ENCODE measurements at regions not wholly inside any gene's neighbourhood (a gene's known extent, or its start where the extent isn't known, plus 50 kb on each side); places are given as distances from the start of the nearest gene placed in this dataset.

GRCh38 chr6:50270415-50270814 lies 220.7 kb upstream of the DEFB112 start:
- Mint-ChIP-seq H3K27ac (ENCODE audit: unreplicated experiment) (no peak overlapping the region), H3K4me3 (ENCODE audit: unreplicated experiment) (no peak overlapping the region), H3K27me3 (ENCODE audit: unreplicated experiment) (peaks cover 1% of the 10 kb centered on the region), H3K9me3 (ENCODE audit: unreplicated experiment) (no peaks in the 10 kb centered on the region), H3K36me3 (ENCODE audit: low read depth, unreplicated experiment) (no peaks in the 10 kb centered on the region), H3K4me1 (ENCODE audit: unreplicated experiment) (no peaks in the 10 kb centered on the region)
- TF ChIP-seq CTCF (IDR thresholded peaks at IDR 0.05; ENCODE audit: unreplicated experiment) = no peak
- DNase-seq (ENCODE audit: low spot score) = no peak

DNA sequence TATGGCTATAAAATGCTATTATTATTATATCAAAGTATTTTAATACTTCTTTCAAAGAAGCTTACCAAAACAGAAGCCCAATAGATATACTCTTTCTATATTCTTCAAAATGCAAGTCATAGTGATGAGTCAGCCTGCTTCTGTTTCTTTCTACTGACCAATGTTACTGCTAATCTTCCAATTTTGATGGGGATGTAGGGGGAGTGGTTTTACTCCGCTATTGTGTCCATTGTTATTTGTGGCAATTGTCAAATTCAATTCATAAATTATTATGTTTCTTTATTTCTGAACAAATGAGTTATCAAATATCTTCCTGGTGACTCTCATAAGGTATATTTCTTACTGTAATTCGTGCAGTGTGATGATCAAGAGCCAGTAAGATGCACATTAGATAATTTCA lies 221.5 kb upstream of the DEFB112 start:
- Mint-ChIP-seq H3K27ac (ENCODE audit: unreplicated experiment) (no peak overlapping the region), H3K4me3 (ENCODE audit: unreplicated experiment) (no peak overlapping the region), H3K27me3 (ENCODE audit: unreplicated experiment) (peaks cover 1% of the 10 kb centered on the region), H3K36me3 (ENCODE audit: low read depth, unreplicated experiment) (no peaks in the 10 kb centered on the region), H3K4me1 (ENCODE audit: unreplicated experiment) (no peaks in the 10 kb centered on the region), H3K9me3 (ENCODE audit: unreplicated experiment) (no peaks in the 10 kb centered on the region)
- DNase-seq (ENCODE audit: low spot score) = no peak
- no peak for TF ChIP-seq CTCF (IDR thresholded peaks at IDR 0.05; ENCODE audit: unreplicated experiment)

- peaks cover 1% of the 10 kb centered on the region for H3K27me3 Mint-ChIP-seq (ENCODE audit: unreplicated experiment)
- no peaks in the 10 kb centered on the region for H3K36me3 Mint-ChIP-seq (ENCODE audit: low read depth, unreplicated experiment)
- no peaks in the 10 kb centered on the region for H3K4me1 Mint-ChIP-seq (ENCODE audit: unreplicated experiment)
- TF ChIP-seq CTCF (IDR thresholded peaks at IDR 0.05; ENCODE audit: unreplicated experiment) = no peak
- no peak for DNase-seq (ENCODE audit: low spot score)
- H3K27ac Mint-ChIP-seq (ENCODE audit: unreplicated experiment) = no peak overlapping the region
- no peak overlapping the region for H3K4me3 Mint-ChIP-seq (ENCODE audit: unreplicated experiment)
- no peaks in the 10 kb centered on the region for H3K9me3 Mint-ChIP-seq (ENCODE audit: unreplicated experiment)
Measured at GRCh38 chr6:50271817-50272216, 222.1 kb upstream of the DEFB112 start.

DNA sequence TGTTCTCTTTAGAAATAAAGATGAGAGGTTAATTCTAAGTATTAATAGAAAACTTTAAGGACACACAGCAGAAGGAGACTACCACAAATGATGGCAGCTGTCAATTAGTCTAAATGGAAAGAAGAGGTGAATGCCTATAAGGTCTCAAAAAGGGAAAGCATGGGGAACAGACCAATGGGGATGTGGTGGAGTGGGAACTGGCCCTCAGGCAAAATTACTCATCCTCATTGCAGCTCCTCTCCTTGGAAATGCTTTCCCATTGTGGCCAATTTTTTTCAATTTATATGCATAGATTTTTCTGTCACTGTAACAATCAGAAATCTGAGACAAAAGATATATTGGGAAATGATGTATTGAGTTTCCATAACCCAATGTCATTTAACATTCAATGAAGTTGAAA lies 222.9 kb upstream of the DEFB112 start:
- H3K27me3 Mint-ChIP-seq (ENCODE audit: unreplicated experiment) = peaks cover 1% of the 10 kb centered on the region
- no peaks in the 10 kb centered on the region for H3K36me3 Mint-ChIP-seq (ENCODE audit: low read depth, unreplicated experiment)
- no peak overlapping the region for H3K4me3 Mint-ChIP-seq (ENCODE audit: unreplicated experiment)
- no peaks in the 10 kb centered on the region for H3K4me1 Mint-ChIP-seq (ENCODE audit: unreplicated experiment)
- H3K9me3 Mint-ChIP-seq (ENCODE audit: unreplicated experiment) = no peaks in the 10 kb centered on the region
- no peak for TF ChIP-seq CTCF (IDR thresholded peaks at IDR 0.05; ENCODE audit: unreplicated experiment)
- no peak for DNase-seq (ENCODE audit: low spot score)
- H3K27ac Mint-ChIP-seq (ENCODE audit: unreplicated experiment) = no peak overlapping the region

DNA sequence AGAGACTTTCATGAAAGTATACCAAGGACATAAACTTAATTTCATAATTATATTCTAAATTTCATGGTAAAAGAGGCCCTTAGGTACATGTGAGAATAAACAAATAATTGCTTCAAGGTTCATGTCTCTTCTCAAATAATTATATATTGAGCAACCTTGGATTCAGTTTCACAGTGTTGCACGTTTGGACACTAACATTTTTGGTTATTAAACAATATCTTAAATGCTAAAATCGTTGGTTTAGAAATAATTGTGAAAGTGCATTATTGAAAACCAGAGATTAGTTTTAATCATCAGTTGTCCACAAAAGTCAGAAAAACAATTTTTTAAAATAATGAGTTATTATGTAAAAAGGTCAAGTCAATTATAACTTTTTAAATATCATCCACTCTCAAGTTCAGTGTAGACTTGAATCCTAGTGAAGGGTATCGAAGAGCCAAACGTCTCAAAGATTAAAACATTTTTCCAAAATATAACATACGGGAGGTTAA lies 227.1 kb upstream of the DEFB112 start:
- no peaks in the 10 kb centered on the region for H3K9me3 Mint-ChIP-seq (ENCODE audit: unreplicated experiment)
- no peaks in the 10 kb centered on the region for H3K36me3 Mint-ChIP-seq (ENCODE audit: low read depth, unreplicated experiment)
- no peak overlapping the region for H3K27ac Mint-ChIP-seq (ENCODE audit: unreplicated experiment)
- no peak overlapping the region for H3K4me3 Mint-ChIP-seq (ENCODE audit: unreplicated experiment)
- DNase-seq (ENCODE audit: low spot score) = no peak
- no peak for TF ChIP-seq CTCF (IDR thresholded peaks at IDR 0.05; ENCODE audit: unreplicated experiment)
- peaks cover 3% of the 10 kb centered on the region for H3K4me1 Mint-ChIP-seq (ENCODE audit: unreplicated experiment)
- H3K27me3 Mint-ChIP-seq (ENCODE audit: unreplicated experiment) = no peaks in the 10 kb centered on the region

Measured in endothelial cell (in vitro differentiated cells).